Stimulated activated CD4-positive, alpha-beta T cell treated with anti-CD3 and anti-CD28 coated beads, Interleukin-1b, Interleukin-23, amount 100 ng/mL, for 48 hours (primary cell): ENCODE measurements at regions not wholly inside any gene's neighbourhood (a gene's known extent, or its start where the extent isn't known, plus 50 kb on each side); places are given as distances from the start of the nearest gene placed in this dataset.

ENCODE experiments used
- DNase-seq: peaks from one replicate; pipeline ENCODE4 v3.0.0-alpha.2; 2020

DNA sequence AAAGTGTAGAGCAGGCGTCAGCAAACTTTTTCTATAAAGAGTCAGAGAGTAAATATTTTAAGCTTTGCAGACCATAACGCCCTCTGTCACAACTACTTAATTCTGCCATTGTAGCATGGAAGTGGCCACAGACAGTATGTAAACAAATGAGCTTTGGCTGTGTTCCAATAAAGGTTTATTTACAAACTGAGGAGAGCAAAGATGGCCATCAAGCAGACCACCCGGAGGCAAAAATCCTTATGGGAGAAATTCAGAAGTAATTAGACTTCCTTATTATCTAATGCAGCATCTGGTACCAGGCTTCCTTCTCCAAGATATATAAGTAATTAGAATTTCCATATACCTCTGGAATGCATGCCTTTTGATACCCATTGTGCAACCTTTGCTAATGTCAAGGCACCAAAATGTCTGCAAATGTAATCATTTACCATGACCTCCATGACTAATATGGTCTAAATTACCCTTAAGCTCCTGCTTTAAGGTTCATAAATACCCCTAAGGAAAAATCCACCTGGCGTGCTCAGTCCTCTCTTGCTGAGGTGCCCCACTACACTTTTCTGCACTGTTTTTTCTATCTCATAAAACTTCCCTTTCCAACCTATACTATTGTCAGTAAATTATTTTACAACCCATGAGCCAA lies 377.8 kb downstream of the MATN1 start:
- DNase-seq = no peak

DNA sequence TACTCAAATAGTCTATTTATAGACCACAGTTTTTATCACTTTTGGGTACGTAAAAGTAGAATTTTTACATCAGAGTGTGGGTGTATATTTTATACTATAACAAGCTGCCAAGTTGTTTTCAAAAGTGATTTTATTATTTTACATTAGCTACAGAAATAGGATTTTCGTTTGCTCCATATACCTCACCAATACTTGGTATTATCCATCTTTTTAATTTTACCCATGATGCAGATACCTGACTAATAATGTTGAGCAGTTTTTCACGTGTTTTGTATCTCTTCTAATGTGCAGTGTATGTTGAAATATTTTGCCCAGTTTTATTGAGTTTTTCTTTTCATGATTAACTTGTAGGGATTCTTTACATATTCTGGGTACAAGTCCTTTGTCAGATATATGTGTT lies 379.8 kb downstream of the MATN1 start:
- DNase-seq = no peak

DNA sequence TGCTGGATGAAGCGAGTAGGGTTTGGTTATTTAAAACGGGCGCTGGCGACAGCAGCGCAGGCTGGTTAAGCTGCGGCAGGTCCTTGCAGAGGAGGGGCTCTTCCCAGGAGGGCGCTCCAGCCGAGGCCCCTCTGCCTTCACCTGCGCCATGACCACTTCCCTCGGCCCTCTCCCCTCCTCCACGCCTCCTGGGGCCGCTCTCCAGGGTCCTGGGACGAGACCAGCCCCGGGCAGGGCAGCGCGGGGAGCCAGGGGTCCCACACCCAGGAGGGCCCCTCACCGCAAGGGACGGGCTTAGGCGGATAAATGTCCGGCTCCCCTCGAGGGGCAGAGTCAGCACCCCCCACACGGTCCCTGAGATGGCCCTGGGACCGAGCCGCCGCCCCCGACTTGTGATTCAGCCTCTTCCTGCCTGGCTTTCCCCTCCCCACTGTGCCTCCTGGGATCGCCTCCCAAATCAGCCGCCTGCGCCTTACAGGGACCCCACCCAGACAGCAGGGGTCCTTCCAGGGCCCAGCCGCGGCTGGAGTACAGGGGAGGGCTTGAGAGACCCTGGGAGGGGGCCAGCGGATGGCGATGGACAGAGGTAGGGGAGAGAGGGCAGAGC lies 380.7 kb downstream of the MATN1 start:
- DNase-seq = no peak

DNA sequence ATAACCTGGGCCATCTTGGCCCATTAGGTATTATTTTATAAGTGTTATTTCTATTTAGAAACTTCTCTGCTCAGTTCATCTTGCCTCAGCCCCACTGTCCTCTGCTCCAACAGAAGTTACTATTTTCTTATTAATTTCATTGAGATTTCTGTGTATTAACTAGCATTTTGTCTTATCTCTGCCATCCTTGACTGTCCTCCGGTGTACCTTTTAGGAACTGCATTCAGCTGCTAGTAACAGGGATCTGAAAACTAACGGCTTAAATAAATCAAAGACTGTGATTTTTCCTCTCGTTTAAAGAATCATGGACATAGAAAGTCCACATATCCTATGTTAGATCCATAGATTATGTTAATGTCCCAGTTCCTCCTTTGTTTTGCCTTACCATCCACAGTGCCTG lies 382.5 kb downstream of the MATN1 start:
- no peak for DNase-seq

DNA sequence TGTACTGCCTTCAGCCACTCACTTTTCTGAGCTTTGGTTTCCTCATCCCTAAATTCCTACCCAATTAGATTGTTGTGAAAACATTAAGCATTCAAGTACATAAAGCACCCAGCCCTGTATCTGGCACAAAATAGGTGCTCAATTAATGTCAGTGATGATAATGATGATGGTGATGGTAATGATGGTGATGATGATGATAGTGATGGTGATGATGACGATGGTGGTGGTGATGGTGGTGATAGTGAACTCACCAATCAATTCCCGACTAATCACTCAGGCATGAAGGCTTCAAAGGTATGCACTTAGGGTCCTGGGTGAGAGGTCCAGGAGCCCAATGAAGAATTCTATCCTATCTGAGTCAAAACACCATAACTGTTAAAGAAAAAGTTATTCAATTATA lies 383.5 kb downstream of the MATN1 start:
- no peak for DNase-seq

DNA sequence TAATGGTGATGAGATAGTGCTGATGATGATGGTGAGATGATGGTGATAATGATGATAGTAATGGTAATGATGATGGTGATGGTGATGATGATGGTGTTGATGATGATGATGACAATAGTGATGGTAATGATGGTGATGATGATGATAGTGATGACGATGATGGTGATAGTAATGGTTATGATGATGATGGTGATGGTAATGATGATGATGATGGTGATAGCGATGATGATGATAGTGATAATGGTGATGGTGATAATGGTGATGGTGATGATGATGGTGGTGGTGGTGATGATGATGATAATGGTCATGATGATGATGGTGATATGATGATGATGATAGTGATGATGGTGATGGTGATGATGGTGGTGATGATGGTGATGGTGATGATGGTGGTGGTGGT lies 384.6 kb downstream of the MATN1 start:
- DNase-seq = no peak

DNA sequence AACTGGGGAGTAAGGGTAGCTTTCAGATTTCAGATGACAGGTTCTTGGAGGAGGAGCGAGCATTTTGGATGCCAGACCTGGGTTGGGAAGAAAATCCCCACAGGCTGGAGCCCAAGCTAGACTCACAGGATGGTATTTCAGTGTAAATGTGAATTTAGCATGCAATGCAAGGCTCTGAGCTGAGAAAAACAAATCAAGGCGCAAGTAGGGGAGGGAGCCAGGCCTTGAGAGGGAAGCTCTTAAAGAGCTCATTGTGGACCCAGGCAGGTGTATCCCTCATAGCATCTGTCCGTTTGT lies 386.1 kb downstream of the MATN1 start:
- DNase-seq = no peak

DNA sequence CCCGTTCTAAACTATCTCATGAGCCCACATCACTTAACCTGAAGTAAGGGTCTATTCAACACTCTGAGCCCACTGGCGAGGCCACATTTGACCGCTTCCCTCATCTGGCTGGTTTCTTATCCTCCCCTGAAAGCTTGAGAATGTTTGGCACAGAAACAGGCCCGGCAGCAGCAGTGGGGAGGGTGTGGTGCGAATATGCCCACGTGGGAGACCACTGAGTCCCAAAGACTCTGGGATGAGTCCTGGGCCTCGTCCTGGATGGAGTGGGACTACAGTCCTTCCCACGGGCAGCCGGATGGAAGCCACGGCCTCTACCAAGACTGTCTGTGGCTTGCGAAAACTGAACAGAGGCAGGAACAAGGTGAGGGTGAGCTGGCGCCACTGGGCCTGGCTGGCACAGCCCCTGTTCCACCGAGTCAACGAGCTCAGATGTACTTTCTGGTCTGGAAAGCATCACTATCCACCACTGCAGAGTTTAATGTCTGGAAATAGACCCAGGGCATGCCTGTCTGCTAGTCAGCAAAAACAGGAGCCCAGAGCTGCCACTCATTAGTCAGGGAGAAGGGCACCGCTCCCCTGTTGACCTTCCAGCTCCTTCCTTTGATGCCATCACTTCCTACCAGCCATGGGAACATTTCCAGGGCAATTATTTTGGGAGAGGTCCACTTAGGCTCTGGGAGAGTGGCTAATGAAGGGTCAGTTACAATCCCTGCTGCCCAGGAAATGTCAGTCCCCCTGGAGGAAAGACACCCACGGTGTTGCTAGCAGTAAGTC lies 386.6 kb downstream of the MATN1 start:
- DNase-seq = no peak

DNA sequence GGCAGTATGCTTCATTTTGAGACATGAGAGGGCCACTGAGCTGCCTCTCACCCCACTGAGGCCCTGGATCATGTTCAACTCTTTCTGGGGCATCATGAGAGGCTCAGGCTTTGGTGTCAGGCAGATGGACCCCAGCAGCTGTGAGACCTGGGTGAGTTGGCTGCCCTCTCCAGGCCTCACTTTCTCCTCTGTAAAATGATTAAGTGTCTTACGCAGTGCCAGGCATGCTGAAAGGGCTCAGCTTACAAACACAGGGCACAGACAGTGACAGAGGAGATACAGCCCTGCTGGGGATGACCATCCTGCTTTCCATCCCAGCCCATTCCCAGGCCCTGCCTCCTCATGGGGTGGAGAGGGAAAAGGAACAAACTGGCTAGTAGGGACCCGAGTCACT lies 387.4 kb downstream of the MATN1 start:
- DNase-seq = no peak

DNA sequence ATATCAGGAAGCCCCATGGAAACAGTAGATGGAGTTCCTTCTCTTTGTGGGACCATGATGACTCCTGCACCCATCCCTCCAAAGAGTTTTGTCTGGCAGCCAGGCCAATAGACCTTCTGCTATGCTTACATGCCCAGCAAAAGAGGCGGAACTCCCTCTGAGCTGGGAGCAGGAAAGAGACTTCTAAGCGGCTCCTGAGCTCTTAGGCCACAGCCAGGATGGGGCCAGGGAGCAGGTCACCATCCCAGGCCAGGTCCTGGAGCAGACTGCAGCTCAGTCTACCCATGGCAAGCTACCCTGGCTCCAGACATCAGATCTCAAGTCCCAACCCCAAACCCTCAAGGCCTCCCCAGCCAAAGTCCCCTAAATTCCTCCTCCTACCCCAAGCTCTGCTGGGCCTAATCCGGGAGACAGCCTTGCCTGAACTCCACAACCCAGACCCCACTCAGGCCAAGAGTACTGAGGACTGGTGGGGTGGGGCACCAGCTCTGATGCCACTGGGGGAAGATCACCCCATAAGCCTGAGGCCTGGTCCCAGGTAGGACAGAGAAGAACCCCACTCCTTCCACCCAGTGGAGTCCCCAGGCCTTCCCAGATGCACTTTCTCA lies 387.9 kb downstream of the MATN1 start:
- no peak for DNase-seq

DNA sequence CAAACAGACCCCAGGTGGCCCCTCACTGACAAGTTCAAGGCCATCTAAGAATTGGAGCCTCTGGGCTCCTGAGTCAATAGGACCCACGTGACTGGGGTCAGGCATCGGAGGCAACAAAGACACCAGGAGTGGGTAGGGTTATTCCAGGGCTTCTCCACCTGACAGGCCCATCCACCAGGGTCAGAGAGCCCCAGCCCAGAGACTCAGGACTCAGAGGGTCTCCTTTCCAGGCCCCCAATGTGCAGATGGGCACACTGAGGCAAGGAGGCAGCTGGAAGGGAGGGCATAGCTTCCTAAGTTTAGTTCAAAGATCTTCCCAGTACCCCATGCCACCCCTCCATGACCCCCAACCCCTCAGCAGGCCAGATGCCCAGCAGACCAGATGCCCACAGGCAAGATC lies 388.6 kb downstream of the MATN1 start:
- DNase-seq = no peak

DNA sequence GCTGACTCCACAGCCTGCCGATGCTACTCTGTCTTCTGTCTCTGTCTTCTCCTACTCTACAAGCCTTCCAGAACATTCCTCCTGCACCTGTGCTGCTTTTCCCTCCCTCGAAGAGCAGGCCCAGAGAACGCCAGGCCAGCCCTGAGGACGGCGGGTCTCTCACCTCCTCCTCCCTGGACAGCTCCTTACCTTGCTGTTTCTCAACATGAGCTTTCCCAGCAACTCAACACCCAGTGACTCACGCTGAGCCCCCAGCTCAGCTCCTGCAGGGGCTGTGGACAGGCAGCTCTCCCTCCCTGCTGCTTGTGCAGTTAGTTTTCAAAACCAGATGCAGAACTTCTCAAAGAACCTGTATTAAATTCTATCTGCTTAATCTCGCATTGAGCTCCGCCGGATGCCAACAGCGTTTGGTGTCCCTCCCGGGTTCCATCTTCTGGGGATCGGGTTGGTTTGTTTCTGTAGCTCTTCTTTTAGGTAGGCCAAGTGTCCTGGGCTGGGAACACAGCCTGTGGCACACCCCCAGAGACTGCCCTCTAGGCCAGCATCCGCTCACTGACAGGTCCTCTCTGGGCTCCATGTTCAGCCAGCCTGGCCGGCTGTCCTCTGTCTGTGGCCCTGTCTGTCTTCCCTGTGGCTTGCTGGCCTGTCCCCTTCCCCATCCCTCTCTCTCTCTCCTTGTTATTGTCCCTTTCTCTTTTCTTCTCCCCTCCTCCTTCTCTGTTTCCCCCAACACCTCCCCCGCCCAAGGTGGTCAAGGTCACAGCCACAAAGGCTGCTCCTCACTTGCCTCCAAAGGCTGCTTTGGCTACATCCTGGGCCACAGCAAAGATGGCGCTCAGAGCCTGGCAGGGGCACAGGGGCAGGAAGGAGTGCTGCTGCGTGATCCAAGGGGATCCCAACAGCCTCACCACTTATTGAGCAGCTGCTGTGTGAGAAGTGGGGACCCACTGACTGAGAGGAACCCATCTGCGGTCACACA lies 391.0 kb downstream of the MATN1 start:
- DNase-seq = no peak

DNA sequence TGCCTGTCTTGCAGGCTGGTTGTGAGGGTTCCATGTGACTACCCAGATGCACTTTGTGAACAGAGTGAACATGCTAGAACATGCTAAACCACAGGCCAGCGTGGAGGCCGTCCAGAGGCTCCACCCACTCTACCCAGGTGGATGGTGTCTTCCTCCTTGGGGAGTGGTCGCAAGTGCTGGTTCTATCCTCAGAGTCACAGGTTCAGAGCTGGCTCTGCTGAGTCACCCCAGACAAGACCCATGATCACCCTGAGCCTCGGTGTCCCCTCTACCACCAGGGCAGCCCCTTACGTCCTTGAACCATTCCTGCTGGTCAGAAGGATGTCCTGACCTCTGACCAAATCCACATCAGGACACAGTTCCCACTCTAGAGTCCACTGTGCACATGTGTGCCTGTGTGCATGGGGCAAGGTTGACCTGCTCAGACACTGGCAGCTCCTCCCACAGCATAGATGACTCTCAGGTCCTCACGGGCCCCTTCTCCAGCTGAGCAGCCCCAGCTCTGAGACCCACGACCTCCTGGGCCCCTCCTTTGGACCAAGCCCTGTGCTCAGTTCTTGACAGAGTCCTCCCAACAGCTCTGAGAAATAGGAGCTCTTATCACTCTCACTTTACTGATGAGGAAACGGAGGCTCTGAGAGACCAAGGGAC lies 391.8 kb downstream of the MATN1 start:
- DNase-seq = no peak

DNA sequence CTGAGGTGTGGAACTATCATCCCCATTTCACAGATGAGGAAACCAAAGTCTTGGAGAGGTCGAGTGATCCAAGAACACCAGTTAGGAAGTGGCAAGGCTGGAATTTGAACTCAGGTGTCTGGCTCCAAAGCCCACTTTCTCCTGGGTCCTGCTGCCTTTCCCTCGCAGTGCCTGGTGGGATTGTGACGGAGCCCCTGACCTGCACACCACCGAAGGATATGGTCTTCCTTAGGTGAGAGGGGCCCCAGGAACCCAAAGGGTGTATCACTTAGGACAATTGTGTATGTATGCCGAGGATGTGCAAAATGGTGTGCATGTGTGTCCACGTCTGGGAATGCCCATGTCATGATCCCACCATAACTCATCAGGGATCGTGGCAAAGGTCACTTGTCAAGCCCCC lies 392.7 kb downstream of the MATN1 start:
- no peak for DNase-seq

DNA sequence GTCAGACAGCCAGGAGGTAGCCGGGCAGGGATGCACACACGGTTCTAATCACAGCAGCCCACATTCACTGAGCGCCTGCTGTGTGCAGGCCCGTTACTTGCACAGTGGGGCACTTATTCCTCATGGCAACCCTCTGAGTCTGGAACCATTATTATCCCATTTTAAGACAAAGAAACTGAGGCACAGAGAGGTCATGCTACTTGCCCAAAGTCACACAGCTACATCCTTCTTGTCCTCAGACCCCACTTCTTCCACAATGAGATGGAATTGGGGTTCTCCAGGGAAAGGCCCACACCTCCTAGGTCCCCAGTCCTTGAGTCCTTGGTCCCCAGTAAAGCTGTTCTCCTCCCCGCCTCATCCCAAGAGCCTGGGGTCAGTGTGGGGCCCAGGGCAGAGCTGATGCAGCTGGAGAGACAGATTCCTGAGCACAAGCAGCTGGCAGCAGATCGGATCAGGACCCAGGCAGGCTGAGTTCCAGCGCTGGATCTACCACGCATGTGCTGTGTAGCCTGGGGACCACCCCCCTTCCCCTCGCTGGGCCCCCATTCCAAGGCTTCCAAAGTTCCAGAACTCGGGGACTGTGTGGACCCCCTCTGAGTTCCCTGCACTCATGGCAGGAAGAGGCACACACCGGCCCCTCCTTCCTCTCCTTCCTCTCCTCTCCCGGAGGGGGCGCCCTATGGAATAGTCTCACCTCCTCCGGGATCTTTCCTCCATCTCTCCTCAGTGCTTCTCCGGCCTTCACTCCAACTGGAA lies 393.4 kb downstream of the MATN1 start:
- DNase-seq = no peak

DNA sequence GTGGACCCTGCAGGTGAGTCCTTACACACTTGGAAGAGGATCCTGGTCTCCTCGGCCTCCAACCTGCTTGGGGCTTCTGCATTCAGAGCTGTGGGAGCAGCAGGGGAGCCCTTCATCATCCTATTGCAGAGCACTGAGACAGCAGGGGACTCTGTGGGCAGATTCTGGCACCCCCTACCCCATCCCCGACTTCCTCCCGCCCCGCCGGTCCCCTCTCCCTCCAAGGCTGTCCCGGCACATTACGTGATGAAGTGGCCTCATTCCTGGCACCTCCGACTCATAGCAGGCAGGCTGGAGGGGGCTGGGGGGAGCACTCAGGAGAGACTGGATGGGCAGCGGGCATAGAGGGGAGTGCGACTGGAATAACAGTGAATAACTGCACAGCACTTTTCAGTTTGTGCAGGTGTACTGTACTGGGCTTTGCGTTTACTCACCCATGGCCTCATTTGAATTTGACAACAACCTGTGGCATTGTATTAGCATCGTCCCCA lies 394.1 kb downstream of the MATN1 start:
- DNase-seq = no peak

DNA sequence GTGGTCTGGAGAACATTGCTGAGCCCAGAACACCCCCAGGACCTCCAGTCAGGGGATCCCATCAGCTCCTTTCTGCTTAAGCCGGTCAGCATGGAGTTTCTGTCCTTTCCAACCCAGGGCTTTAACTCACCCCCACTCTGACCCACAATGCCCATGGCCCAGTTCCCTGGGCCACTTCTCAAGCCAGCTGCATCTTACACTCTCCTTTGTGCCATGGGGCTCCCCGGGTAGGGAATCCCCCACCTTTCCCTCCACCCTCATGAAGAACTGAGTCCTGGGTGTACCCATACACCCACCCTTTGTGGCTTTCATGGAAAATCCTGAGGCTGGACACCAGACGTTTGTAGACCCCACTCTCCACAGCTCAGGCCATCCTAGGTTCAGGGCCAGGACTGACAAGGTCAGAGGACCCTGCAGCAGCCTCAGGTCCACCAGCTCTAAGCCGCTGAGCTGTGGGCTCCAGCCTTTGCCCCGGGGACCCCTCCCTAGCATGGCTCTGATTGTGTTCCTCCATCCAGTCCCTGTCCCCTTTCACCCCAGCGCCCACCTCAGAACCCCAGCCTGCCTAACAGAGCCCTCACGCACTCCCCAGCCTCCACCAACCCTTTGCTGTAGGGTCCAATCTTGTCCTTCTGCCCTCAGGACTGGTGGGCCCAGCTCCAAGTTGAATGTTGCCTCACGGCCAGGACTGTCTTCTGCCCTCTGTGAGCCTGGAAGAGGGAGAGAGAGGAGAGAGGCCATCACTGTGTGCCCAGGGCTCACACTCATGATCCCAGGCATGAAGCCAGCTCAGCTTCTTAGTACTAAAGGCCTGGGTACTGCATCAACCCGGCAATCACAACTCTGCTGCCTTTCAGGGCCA lies 394.8 kb downstream of the MATN1 start:
- DNase-seq = no peak

DNA sequence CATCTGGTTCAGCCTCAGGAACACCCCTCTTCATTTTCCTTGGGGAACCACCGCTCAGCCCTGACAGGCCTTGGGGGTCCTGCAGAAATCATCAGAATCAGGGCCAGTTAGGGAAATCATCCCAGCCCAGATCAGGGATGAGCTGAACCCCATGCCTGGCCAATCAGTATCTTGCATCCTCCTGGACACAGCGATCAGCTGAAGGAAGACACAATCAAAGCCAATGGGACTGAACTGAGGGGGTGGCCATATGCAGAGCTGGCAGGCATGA lies 395.4 kb downstream of the MATN1 start:
- no peak for DNase-seq

DNA sequence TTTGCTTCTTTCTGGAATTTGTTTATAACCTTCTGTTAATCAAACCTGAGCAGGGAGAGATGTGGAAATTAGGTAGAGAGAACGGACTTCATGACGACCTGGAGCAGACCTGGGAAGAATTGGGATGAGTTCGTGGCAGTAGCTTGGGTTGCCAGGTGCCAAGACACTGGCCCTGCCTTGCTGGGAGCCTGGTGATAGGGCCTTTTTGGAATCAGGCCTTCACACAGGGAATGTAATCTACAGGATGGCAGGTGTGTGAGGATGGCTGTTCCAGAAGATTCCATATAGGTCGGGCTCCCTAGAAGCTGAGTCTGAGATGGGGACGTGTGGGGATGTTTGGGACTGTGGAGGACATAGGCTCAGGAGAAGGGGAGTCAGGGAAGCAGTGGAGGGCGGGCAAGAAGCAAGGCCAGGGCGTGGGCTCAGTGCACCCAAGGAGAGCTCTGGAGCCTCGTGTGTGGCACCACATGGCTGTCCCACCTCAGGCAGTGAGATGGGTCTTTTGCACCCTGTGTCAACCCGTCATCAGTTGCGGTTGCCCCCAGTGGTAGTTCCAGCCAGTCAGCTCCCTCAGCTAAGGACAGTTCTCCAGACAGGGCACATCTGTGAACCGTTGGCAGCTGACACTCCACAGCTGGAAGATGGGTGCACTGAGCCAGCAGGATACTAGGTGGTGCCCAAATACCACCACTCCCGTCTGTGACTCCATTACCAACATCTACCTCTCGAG lies 395.9 kb downstream of the MATN1 start:
- no peak for DNase-seq

DNA sequence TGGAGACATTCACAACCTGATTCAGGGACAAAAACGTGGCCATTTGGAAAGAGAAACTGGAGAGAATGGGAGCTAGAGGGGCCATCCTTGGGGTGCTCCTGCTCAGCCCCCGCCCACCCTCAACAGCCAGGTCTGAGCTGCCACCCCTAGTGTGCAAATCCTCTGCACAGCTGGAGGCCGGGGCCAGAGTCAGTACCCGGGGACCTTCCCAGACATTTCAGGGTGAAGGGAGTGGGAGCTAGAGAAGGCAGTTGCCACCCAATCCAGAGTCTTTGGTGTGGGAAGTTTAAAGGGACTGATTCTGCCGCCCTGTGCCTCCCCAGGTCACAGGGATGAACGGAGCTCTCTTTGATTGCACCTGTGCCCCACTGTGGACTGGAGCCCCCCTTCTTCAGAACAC lies 397.4 kb downstream of the MATN1 start:
- DNase-seq = no peak
